ENCODE measurements at regions not wholly inside any gene's neighbourhood (a gene's known extent, or its start where the extent isn't known, plus 50 kb on each side); places are given as distances from the start of the nearest gene placed in this dataset.

- POLR2A ChIA-PET: no interaction called here
- Histone ChIP-seq H2AFZ (ENCODE audit: low read depth, low read length) (no peak overlapping the region), H3K4me1 (replicated peaks in 1 of 2; ENCODE audit: control insufficient read depth in 2 of 2, insufficient read depth in 2 of 2, low read length in 2 of 2) (no peaks in the 10 kb centered on the region), H4K20me1 (replicated peaks; ENCODE audit: control insufficient read depth, insufficient read depth, low read length) (no peaks in the 10 kb centered on the region), H3K27ac (ENCODE audit: extremely low read depth, low read depth, low read length) (no peak overlapping the region), H3K9ac (ENCODE audit: insufficient read depth in 1 of 2, low read depth in 2 of 2, low read length in 2 of 2) (no peak overlapping the region), H3K27me3 (ENCODE audit: control insufficient read depth in 2 of 2, insufficient read depth in 2 of 2, low read length in 2 of 2) (no peaks in the 10 kb centered on the region), H3K9me1 (ENCODE audit: control insufficient read depth, insufficient read depth, low read length) (no peaks in the 10 kb centered on the region), H3K4me3 (no peak overlapping the region), H3K9me3 (replicated peaks; ENCODE audit: control insufficient read depth, insufficient read depth, low read depth, low read length) (no peaks in the 10 kb centered on the region), H3K4me2 (ENCODE audit: insufficient read depth, low read length) (no peak overlapping the region), H3K79me2 (ENCODE audit: control insufficient read depth, insufficient read depth, low read length) (no peaks in the 10 kb centered on the region), H3K36me3 (ENCODE audit: control insufficient read depth, insufficient read depth, low read length) (no peaks in the 10 kb centered on the region)
- intact Hi-C loops (cut with micrococcal nuclease) (no loop called here), in situ Hi-C loops (cut with MboI) (no loop called here)
- FAIRE-seq: no peak
- no peak for ATAC-seq
- TF ChIP-seq PTBP1 (IDR thresholded peaks at IDR 0.05; ENCODE audit: low read depth, low read length) (no peak), RNF2 (IDR thresholded peaks at IDR 0.05) (no peak), ZNF609 (CRISPR knock-in tag; IDR thresholded peaks at IDR 0.05; ENCODE audit: borderline replicate concordance) (no peak), GTF3C2 (IDR thresholded peaks at IDR 0.05; ENCODE audit: borderline replicate concordance, extremely low read depth, insufficient read length) (no peak), JUN (IDR thresholded peaks at IDR 0.05; ENCODE audit: borderline replicate concordance, low read depth, low read length) (no peak), JUN (CRISPR knock-in tag; IDR thresholded peaks at IDR 0.05; ENCODE audit: borderline replicate concordance) (no peak), TFAP4 (CRISPR knock-in tag; IDR thresholded peaks at IDR 0.05; ENCODE audit: borderline replicate concordance) (no peak)
- no peak for DNase-seq (ENCODE audit: extremely low read depth in 1 of 4, low spot score in 3 of 4)
- WGBS (ENCODE audit: insufficient coverage, low coverage, missing lambda C conversion rate): 0% methylated on average over 2 of the region's 3 CpGs
- CTCF ChIA-PET (ENCODE audit: low intra/inter-chr PET ratio): no interaction called here
- no TSS peak for BruUV-seq (replicated peaks)
Measured at GRCh38 chr4:103998756-103999155, 279.0 kb upstream of the TACR3 start.
